ENCODE measurements at regions not wholly inside any gene's neighbourhood (a gene's known extent, or its start where the extent isn't known, plus 50 kb on each side); places are given as distances from the start of the nearest gene placed in this dataset.

GRCh38 chr1:222416001-222416791, 131.7 kb downstream of the HHIPL2 start:
- TF ChIP-seq EZH2phosphoT487 (IDR thresholded peaks at IDR 0.05; ENCODE audit: low read length), result no peak
- no peak for TF ChIP-seq CTCF (IDR thresholded peaks at IDR 0.05; ENCODE audit: low read length)
